K562 (cell line): ENCODE measurements at regions not wholly inside any gene's neighbourhood (a gene's known extent, or its start where the extent isn't known, plus 50 kb on each side); places are given as distances from the start of the nearest gene placed in this dataset.

Experiments
- ATAC-seq: fragments of 200-7000 bp; cut with Tn5 transposase; 3 replicates; pipeline ENCODE4 v1.9.1; 2020; ENCODE audit warnings: moderate library complexity
- BruUV-seq: library from RNA; stranded (reverse); fragments of 400-500 nt; replicated peaks from 2 replicates; lab custom pipeline; 2021; lab: Mats Ljungman, UMichigan
- CTCF ChIA-PET: fragments of 300-600 bp; formaldehyde crosslinking; extraction: SDS; loops from one replicate; lab custom pipeline; 2021; ENCODE audit warnings: low intra/inter-chr PET ratio; lab: Yijun Ruan, JAX
- POLR2A ChIA-PET: fragments of 300-600, 350-650 bp; sonication (Branson Sonifier 250); formaldehyde crosslinking; extraction: SDS; loops from one replicate; lab custom pipeline; 2021; ENCODE audit warnings: antibody characterized with exemption, inconsistent platforms; lab: Yijun Ruan, JAX
- DNase-seq, 4 experiments: peaks; one replicate each; pipeline versions ENCODE4 v3.0.0 to v3.0.0-alpha.2; 2011 to 2018; ENCODE audit warnings: low spot score in 3 of 4, mixed read lengths in 3 of 4; ENCODE audit errors: extremely low read depth in 1 of 4
- FAIRE-seq: peaks from 2 replicates; lab custom pipeline; 2011; peaks lifted over from hg19 to GRCh38; lab: Jason Lieb, UNC
- H2AFZ ChIP-seq: 2 replicates; pipeline ENCODE4 v1.6.0; 2011; ENCODE audit warnings: low read depth, low read length, control low read depth, inconsistent platforms
- H3K27ac ChIP-seq: fragments of 200-600 bp; 3 replicates; pipeline ENCODE4 v1.8.0; 2011; ENCODE audit warnings: low read depth, mild to moderate bottlenecking, control low read depth, inconsistent platforms, low read length, moderate library complexity, mixed read lengths; ENCODE audit errors: extremely low read depth
- H3K27me3 ChIP-seq, 2 experiments: fragments of 300-600 bp in 1 of 2; 2 replicates in 1 of 2; 3 replicates in 1 of 2; pipeline versions ENCODE4 v1.6.0 to v1.8.0; 2011; ENCODE audit warnings: inconsistent platforms in 2 of 2, low read length in 2 of 2, mild to moderate bottlenecking in 1 of 2, mixed read lengths in 1 of 2, moderate library complexity in 1 of 2; ENCODE audit not compliant: control insufficient read depth in 2 of 2, insufficient read depth in 2 of 2
- H3K36me3 ChIP-seq: fragments of 300-600 bp; 3 replicates; pipeline ENCODE4 v1.8.0; 2011; ENCODE audit warnings: mild to moderate bottlenecking, low read length, inconsistent platforms; ENCODE audit not compliant: control insufficient read depth, insufficient read depth
- H3K4me1 ChIP-seq, 2 experiments: fragments of 200-600 bp in 1 of 2; replicated peaks in 1 of 2; 2 replicates in 1 of 2; 3 replicates in 1 of 2; pipeline versions ENCODE4 v1.5.1 to v1.8.0; 2011; ENCODE audit warnings: inconsistent platforms in 2 of 2, low read length in 2 of 2, mild to moderate bottlenecking in 1 of 2, mixed read lengths in 1 of 2, moderate library complexity in 1 of 2; ENCODE audit not compliant: control insufficient read depth in 2 of 2, insufficient read depth in 2 of 2
- H3K4me2 ChIP-seq: 2 replicates; pipeline ENCODE4 v1.6.1; 2011; ENCODE audit warnings: low read length, control low read depth, inconsistent platforms, mixed read lengths; ENCODE audit not compliant: insufficient read depth
- H3K4me3 ChIP-seq: fragments of 200-600 bp; sonication (generic), shearing (Covaris generic); 2 replicates; pipeline ENCODE4 v1.5.1; 2016; ENCODE audit warnings: control low read depth, inconsistent platforms
- H3K79me2 ChIP-seq: fragments of 200-600 bp; 3 replicates; pipeline ENCODE4 v1.8.0; 2011; ENCODE audit warnings: low read length, inconsistent platforms; ENCODE audit not compliant: control insufficient read depth, insufficient read depth
- H3K9ac ChIP-seq, 2 experiments: 2 replicates each; pipeline versions ENCODE4 v1.6.0 to v1.6.1; 2011; ENCODE audit warnings: low read depth in 2 of 2, low read length in 2 of 2, control low read depth in 1 of 2, inconsistent platforms in 1 of 2, mild to moderate bottlenecking in 1 of 2, mixed read lengths in 1 of 2; ENCODE audit not compliant: insufficient read depth in 1 of 2
- H3K9me1 ChIP-seq: one replicate; pipeline ENCODE4 v1.6.0; 2011; ENCODE audit warnings: inconsistent platforms, mild to moderate bottlenecking, low read length, moderate library complexity; ENCODE audit not compliant: control insufficient read depth, insufficient read depth
- H3K9me3 ChIP-seq: replicated peaks from 2 replicates; pipeline ENCODE4 v1.5.1; 2011; ENCODE audit warnings: low read depth, low read length, inconsistent platforms; ENCODE audit not compliant: control insufficient read depth, insufficient read depth
- H4K20me1 ChIP-seq: replicated peaks from 2 replicates; pipeline ENCODE4 v1.6.1; 2011; ENCODE audit warnings: low read length, inconsistent platforms, mixed read lengths; ENCODE audit not compliant: control insufficient read depth, insufficient read depth
- EHMT2 ChIP-seq: fragments of 450-650 bp; IDR thresholded peaks from 2 replicates; pipeline ENCODE4 v1.6.1; 2018; ENCODE audit warnings: antibody characterized with exemption
- HNRNPK ChIP-seq: fragments of 200-400 bp; formaldehyde crosslinking; IDR thresholded peaks from one replicate; pipeline ENCODE4 v1.6.1; 2018; ENCODE audit warnings: mild to moderate bottlenecking, low read depth, low read length; ENCODE audit not compliant: poor library complexity, severe bottlenecking
- KDM4B ChIP-seq, 2 experiments: fragments of 450-650 bp in 1 of 2; sonication (generic) in 1 of 2; IDR thresholded peaks; 2 replicates each; pipeline ENCODE4 v1.6.1; 2016 to 2017; ENCODE audit warnings: borderline replicate concordance in 2 of 2, antibody characterized with exemption in 1 of 2, low read depth in 1 of 2, mild to moderate bottlenecking in 1 of 2
- MBD2 ChIP-seq: sonication (generic); IDR thresholded peaks from 2 replicates; pipeline ENCODE4 v1.6.1; 2016; ENCODE audit warnings: low read depth, borderline replicate concordance
- NFYB ChIP-seq: IDR thresholded peaks from 2 replicates; pipeline ENCODE4 v1.6.1; 2011; ENCODE audit warnings: mild to moderate bottlenecking, moderate library complexity; ENCODE audit not compliant: insufficient read length; ENCODE audit errors: extremely low read depth
- NR3C1 ChIP-seq: sonication (generic); formaldehyde crosslinking; IDR thresholded peaks from 2 replicates; pipeline ENCODE4 v1.8.1; 2022; ENCODE audit warnings: missing genetic modification reagents
- PHF20 ChIP-seq: fragments of 450-650 bp; IDR thresholded peaks from 2 replicates; pipeline ENCODE4 v1.6.1; 2018; ENCODE audit not compliant: partially characterized antibody
- PML ChIP-seq: IDR thresholded peaks from 2 replicates; pipeline ENCODE4 v1.6.1; 2012; ENCODE audit warnings: low read length, inconsistent platforms
- RHOXF2B ChIP-seq: fragments of 250-450 bp; sonication (Bioruptor Pico); conservative IDR thresholded peaks from 2 replicates; pipeline ENCODE4 v1.5.1; 2021
- RUNX1 ChIP-seq: sonication (generic); IDR thresholded peaks from 2 replicates; pipeline ENCODE4 v1.6.1; 2016; ENCODE audit warnings: antibody characterized with exemption, low read depth
- SUPT5H ChIP-seq: fragments of 450-650 bp; IDR thresholded peaks from 2 replicates; pipeline ENCODE4 v1.6.1; 2016
- TARDBP ChIP-seq: fragments of 450-650 bp; IDR thresholded peaks from 2 replicates; pipeline ENCODE4 v1.6.1; 2016
- XRCC3 ChIP-seq: fragments of 450-650 bp; IDR thresholded peaks from 2 replicates; pipeline ENCODE4 v1.6.1; 2017; ENCODE audit warnings: mild to moderate bottlenecking, moderate library complexity
- ZNF316 ChIP-seq: fragments of 450-650 bp; IDR thresholded peaks from 2 replicates; pipeline ENCODE4 v1.6.1; 2016
- ZNF668 ChIP-seq: fragments of 250-450 bp; sonication (Bioruptor Pico); IDR thresholded peaks from 2 replicates; pipeline ENCODE4 v1.8.0; 2022; ENCODE audit warnings: mild to moderate bottlenecking, inconsistent platforms
- WGBS: fragments of 100-300 bp; shearing (Covaris generic); methylation state at CpG from one replicate; pipeline ENCODE4 v1.1.6; 2016; ENCODE audit warnings: low coverage, mixed read lengths; ENCODE audit not compliant: insufficient coverage; ENCODE audit errors: missing lambda C conversion rate; 5-methylcytosine and 5-hydroxymethylcytosine counted together
- in situ Hi-C: fragments of 300-500 bp; cut with MboI; formaldehyde crosslinking; loops from 4 replicates; pipeline ENCODE4 v1.15.0; 2018; ENCODE audit warnings: inconsistent platforms, mixed read lengths
- intact Hi-C: fragments of 100-400 bp; cut with micrococcal nuclease; formaldehyde crosslinking; loops from 2 replicates; pipeline ENCODE4 v1.14.2; 2022
- TF ChIP-seq, protein P1 (sequence below): sonication (generic); formaldehyde crosslinking; IDR thresholded peaks from 2 replicates; pipeline ENCODE4 v1.5.0; 2020; ENCODE audit warnings: missing genetic modification reagents
- TF ChIP-seq, protein P2 (sequence below): fragments of 450-650 bp; formaldehyde crosslinking; IDR thresholded peaks from 2 replicates; pipeline ENCODE4 v1.4.0; 2020; ENCODE audit warnings: mild to moderate bottlenecking, mixed read lengths
- TF ChIP-seq, protein P3 (sequence below): fragments of 250-450 bp; sonication (Bioruptor Pico); IDR thresholded peaks from 2 replicates; pipeline ENCODE4 v1.8.0; 2022; ENCODE audit warnings: moderate library complexity, mild to moderate bottlenecking, inconsistent platforms

DNA sequence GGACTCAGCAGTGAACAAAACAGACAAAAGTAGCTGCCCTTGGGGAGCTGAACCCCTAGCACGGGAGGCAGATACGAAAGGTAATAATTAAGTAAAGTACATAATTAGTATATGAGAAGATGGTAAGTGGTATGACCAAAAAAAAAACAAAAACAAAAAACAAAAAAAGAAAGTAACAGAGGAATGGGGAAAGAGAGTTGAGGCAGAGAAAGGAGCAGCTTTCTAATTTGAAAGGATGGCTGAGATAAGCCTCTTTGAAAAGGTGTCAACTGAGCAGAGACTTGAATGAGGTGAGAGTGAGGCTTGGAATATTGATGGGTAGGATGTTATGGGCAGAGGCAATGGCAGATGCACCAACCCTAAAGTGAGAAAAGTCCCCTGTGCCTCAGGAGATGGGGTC is 69.7 kb downstream of the CARTPT start:
- no peaks in the 10 kb centered on the region for H4K20me1 ChIP-seq
- no peak overlapping the region for H3K27ac ChIP-seq
- no peak overlapping the region for H3K4me2 ChIP-seq
- H3K9me3 ChIP-seq: no peaks in the 10 kb centered on the region
- ATAC-seq (no peak), DNase-seq (no peak), FAIRE-seq (no peak)
- WGBS: 0% methylated on average over 2 of the region's 2 CpGs
- H3K79me2 ChIP-seq: no peaks in the 10 kb centered on the region
- no peak overlapping the region for H3K4me3 ChIP-seq
- H3K9ac ChIP-seq: no peak overlapping the region
- in situ Hi-C loops (loop anchor here (25.0 kb wide), 1 partner anchor 524 kb away; the partner anchor contains the start of genes MRPS27 and PTCD2), intact Hi-C loops (no loop called here)
- H3K4me1 ChIP-seq: no peaks in the 10 kb centered on the region
- TF ChIP-seq, protein P1, sequence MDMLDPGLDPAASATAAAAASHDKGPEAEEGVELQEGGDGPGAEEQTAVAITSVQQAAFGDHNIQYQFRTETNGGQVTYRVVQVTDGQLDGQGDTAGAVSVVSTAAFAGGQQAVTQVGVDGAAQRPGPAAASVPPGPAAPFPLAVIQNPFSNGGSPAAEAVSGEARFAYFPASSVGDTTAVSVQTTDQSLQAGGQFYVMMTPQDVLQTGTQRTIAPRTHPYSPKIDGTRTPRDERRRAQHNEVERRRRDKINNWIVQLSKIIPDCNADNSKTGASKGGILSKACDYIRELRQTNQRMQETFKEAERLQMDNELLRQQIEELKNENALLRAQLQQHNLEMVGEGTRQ (CRISPR knock-in tag): no peak
- TF ChIP-seq TARDBP: no peak
- no peak for TF ChIP-seq EHMT2
- no peak for TF ChIP-seq PML
- no peak for TF ChIP-seq ZNF316
- no peak for TF ChIP-seq NFYB
- no peak for TF ChIP-seq ZNF668
- TF ChIP-seq RHOXF2B (CRISPR knock-in tag): no peak
- TF ChIP-seq RUNX1: no peak
- TF ChIP-seq KDM4B (IDR thresholded peaks at IDR 0.05; ENCODE audit: borderline replicate concordance in 2 of 2, low read depth in 1 of 2): no peak
- no peak for TF ChIP-seq HNRNPK
- TF ChIP-seq MBD2: no peak
- TF ChIP-seq PHF20: no peak
- TF ChIP-seq, protein P2, sequence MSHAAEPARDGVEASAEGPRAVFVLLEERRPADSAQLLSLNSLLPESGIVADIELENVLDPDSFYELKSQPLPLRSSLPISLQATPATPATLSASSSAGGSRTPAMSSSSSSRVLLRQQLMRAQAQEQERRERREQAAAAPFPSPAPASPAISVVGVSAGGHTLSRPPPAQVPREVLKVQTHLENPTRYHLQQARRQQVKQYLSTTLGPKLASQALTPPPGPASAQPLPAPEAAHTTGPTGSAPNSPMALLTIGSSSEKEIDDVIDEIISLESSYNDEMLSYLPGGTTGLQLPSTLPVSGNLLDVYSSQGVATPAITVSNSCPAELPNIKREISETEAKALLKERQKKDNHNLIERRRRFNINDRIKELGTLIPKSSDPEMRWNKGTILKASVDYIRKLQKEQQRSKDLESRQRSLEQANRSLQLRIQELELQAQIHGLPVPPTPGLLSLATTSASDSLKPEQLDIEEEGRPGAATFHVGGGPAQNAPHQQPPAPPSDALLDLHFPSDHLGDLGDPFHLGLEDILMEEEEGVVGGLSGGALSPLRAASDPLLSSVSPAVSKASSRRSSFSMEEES (CRISPR knock-in tag): no peak
- TF ChIP-seq, protein P3, sequence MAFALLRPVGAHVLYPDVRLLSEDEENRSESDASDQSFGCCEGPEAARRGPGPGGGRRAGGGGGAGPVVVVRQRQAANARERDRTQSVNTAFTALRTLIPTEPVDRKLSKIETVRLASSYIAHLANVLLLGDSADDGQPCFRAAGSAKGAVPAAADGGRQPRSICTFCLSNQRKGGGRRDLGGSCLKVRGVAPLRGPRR (CRISPR knock-in tag): no peak
- TF ChIP-seq SUPT5H: no peak
- TF ChIP-seq XRCC3: no peak
- TF ChIP-seq NR3C1 (CRISPR knock-in tag): no peak
- H3K9me1 ChIP-seq: no peaks in the 10 kb centered on the region
- BruUV-seq: no TSS peak
- H2AFZ ChIP-seq: no peak overlapping the region
- POLR2A ChIA-PET: interaction anchor here (0.5 to 0.6 kb wide), 2 partner anchors 26 to 555 kb away, joined by 4 read pairs; no protein-coding TSS in a partner anchor
- H3K36me3 ChIP-seq: no peaks in the 10 kb centered on the region
- CTCF ChIA-PET: no interaction called here
- H3K27me3 ChIP-seq: no peaks in the 10 kb centered on the region; a peak in 1 of 5 replicates
